HepG2 (cell line): ENCODE measurements at regions not wholly inside any gene's neighbourhood (a gene's known extent, or its start where the extent isn't known, plus 50 kb on each side); places are given as distances from the start of the nearest gene placed in this dataset.

Experiments
- ATAC-seq: fragments of 200-7000 bp; cut with Tn5 transposase; 3 replicates; pipeline ENCODE4 v1.9.1; 2020; ENCODE audit warnings: mild to moderate bottlenecking, moderate library complexity
- BruUV-seq: library from RNA; stranded (reverse); fragments of 400-500 nt; replicated peaks from 2 replicates; lab custom pipeline; 2021; lab: Mats Ljungman, UMichigan
- CTCF ChIA-PET: fragments of 300-600 bp; formaldehyde crosslinking; extraction: SDS; loops from one replicate; lab custom pipeline; 2021; ENCODE audit warnings: low total read pairs, inconsistent platforms, low intra/inter-chr PET ratio; lab: Yijun Ruan, JAX
- POLR2A ChIA-PET: fragments of 350-600 bp; sonication (Branson Sonifier 250); formaldehyde crosslinking; loops from one replicate; lab custom pipeline; 2020; ENCODE audit warnings: antibody characterized with exemption, inconsistent platforms; lab: Yijun Ruan, JAX
- DNase-seq: peaks from one replicate; pipeline ENCODE4 v3.0.0-alpha.2; 2015; ENCODE audit warnings: low spot score
- FAIRE-seq: peaks from 3 replicates; lab custom pipeline; 2011; peaks lifted over from hg19 to GRCh38; lab: Jason Lieb, UNC
- H2AFZ ChIP-seq: one replicate; pipeline ENCODE4 v1.6.1; 2011; ENCODE audit warnings: low read length, inconsistent platforms
- H3K27ac ChIP-seq: fragments of 300-600 bp; 3 replicates; pipeline ENCODE4 v1.8.0; 2011; ENCODE audit warnings: mixed run types, mild to moderate bottlenecking, mixed read lengths, low read length, inconsistent platforms; ENCODE audit not compliant: insufficient read depth; ENCODE audit errors: extremely low read length
- H3K27me3 ChIP-seq, 2 experiments: fragments of 200-600 bp in 1 of 2; 2 replicates in 1 of 2; 3 replicates in 1 of 2; pipeline versions ENCODE4 v1.6.0 to v1.8.0; 2011; ENCODE audit warnings: low read length in 2 of 2, mild to moderate bottlenecking in 2 of 2, moderate library complexity in 2 of 2, inconsistent platforms in 1 of 2; ENCODE audit not compliant: insufficient read depth in 2 of 2, control insufficient read depth in 1 of 2
- H3K36me3 ChIP-seq, 2 experiments: fragments of 200-600 bp in 1 of 2; replicated peaks in 1 of 2; 2 replicates in 1 of 2; 3 replicates in 1 of 2; pipeline versions ENCODE4 v1.5.1 to v1.8.0; 2011; ENCODE audit warnings: low read length in 2 of 2, inconsistent platforms in 1 of 2; ENCODE audit not compliant: insufficient read depth in 2 of 2, control insufficient read depth in 1 of 2
- H3K4me1 ChIP-seq: 2 replicates; pipeline ENCODE4 v1.5.1; 2012; ENCODE audit warnings: low read length, inconsistent platforms; ENCODE audit not compliant: insufficient read depth
- H3K4me2 ChIP-seq: 2 replicates; pipeline ENCODE4 v1.6.0; 2011; ENCODE audit warnings: low read depth, low read length, inconsistent platforms
- H3K4me3 ChIP-seq, 3 experiments: fragments of 200-600 bp in 1 of 3; sonication (generic), shearing (Covaris generic) in 1 of 3; replicated peaks in 1 of 3; 2 replicates each; pipeline ENCODE4 v1.5.1; 2011 to 2016; ENCODE audit warnings: low read length in 3 of 3, inconsistent platforms in 2 of 3, low read depth in 2 of 3, mild to moderate bottlenecking in 2 of 3, control low read depth in 1 of 3, mixed read lengths in 1 of 3; ENCODE audit not compliant: insufficient read depth in 1 of 3
- H3K79me2 ChIP-seq: one replicate; pipeline ENCODE4 v1.6.1; 2011; ENCODE audit warnings: low read length, inconsistent platforms; ENCODE audit not compliant: insufficient read depth
- H3K9ac ChIP-seq: 2 replicates; pipeline ENCODE4 v1.6.0; 2011; ENCODE audit warnings: mild to moderate bottlenecking, low read depth, low read length, inconsistent platforms; ENCODE audit not compliant: insufficient read depth
- H3K9me3 ChIP-seq: 2 replicates; pipeline ENCODE4 v1.5.1; 2012; ENCODE audit warnings: mild to moderate bottlenecking, low read length
- H4K20me1 ChIP-seq: 2 replicates; pipeline ENCODE4 v1.6.0; 2011; ENCODE audit warnings: inconsistent platforms, mild to moderate bottlenecking, low read length, moderate library complexity; ENCODE audit not compliant: insufficient read depth
- DZIP1 ChIP-seq: sonication (generic); formaldehyde crosslinking; IDR thresholded peaks from 2 replicates; pipeline ENCODE4 v1.5.0; 2020; ENCODE audit warnings: mild to moderate bottlenecking, missing genetic modification reagents
- GRHL1 ChIP-seq: sonication (generic); formaldehyde crosslinking; conservative IDR thresholded peaks from 2 replicates; pipeline ENCODE4 v1.8.0; 2022; ENCODE audit warnings: missing genetic modification reagents
- SP2 ChIP-seq: sonication (generic); formaldehyde crosslinking; IDR thresholded peaks from 2 replicates; pipeline ENCODE4 v1.5.1; 2020; ENCODE audit warnings: mild to moderate bottlenecking, missing genetic modification reagents
- TBP ChIP-seq: sonication (generic); formaldehyde crosslinking; IDR thresholded peaks from 2 replicates; pipeline ENCODE4 v1.5.0; 2020; ENCODE audit warnings: missing genetic modification reagents
- ZKSCAN8 ChIP-seq: IDR thresholded peaks from 2 replicates; pipeline ENCODE4 v1.6.1; 2016; ENCODE audit warnings: borderline replicate concordance, missing genetic modification reagents, missing compliant biosample characterization
- ZMYM4 ChIP-seq: sonication (generic); formaldehyde crosslinking; IDR thresholded peaks from 2 replicates; pipeline ENCODE4 v1.8.1; 2023; ENCODE audit warnings: mild to moderate bottlenecking, missing genetic modification reagents
- ZNF101 ChIP-seq: sonication (generic); formaldehyde crosslinking; IDR thresholded peaks from 2 replicates; pipeline ENCODE4 v1.4.0; 2020; ENCODE audit warnings: mild to moderate bottlenecking, low read depth, missing genetic modification reagents, borderline replicate concordance
- ZNF121 ChIP-seq: sonication (generic); formaldehyde crosslinking; IDR thresholded peaks from 2 replicates; pipeline ENCODE4 v1.5.0; 2020; ENCODE audit warnings: mild to moderate bottlenecking, missing genetic modification reagents
- ZNF333 ChIP-seq: sonication (generic); formaldehyde crosslinking; IDR thresholded peaks from 2 replicates; pipeline ENCODE4 v1.4.0; 2020; ENCODE audit warnings: mild to moderate bottlenecking, missing genetic modification reagents, borderline replicate concordance
- ZNF747 ChIP-seq: sonication (generic); formaldehyde crosslinking; IDR thresholded peaks from 2 replicates; pipeline ENCODE4 v1.8.1; 2023; ENCODE audit warnings: missing genetic modification reagents, mild to moderate bottlenecking, borderline replicate concordance
- WGBS: methylation state at CpG from one replicate; pipeline ENCODE4 v1.1.6; 2017; ENCODE audit warnings: low lambda C conversion rate; 5-methylcytosine and 5-hydroxymethylcytosine counted together
- in situ Hi-C: cut with HindIII; loops from 2 replicates; pipeline ENCODE4 v1.10.0; 2017; ENCODE audit warnings: low pct_unique_long_range_greater_than_20kb; ENCODE audit not compliant: extremely low pct_ligation_motif_present
- intact Hi-C: fragments of 100-400 bp; cut with micrococcal nuclease; formaldehyde crosslinking; loops from one replicate; pipeline ENCODE4 v1.10.0; 2022; ENCODE audit not compliant: unreplicated experiment

GRCh38 chr18:10120622-10121021 is 206.8 kb downstream of the VAPA start:
- peaks cover 4% of the 10 kb centered on the region; the same call in 1 of the 2 replicates for H3K9me3 ChIP-seq
- H3K27ac ChIP-seq = no peak overlapping the region
- ChIA-PET POLR2A (no interaction called here), CTCF (no interaction called here)
- no peak overlapping the region for H3K4me2 ChIP-seq
- no peaks in the 10 kb centered on the region for H3K4me1 ChIP-seq
- no peak for DNase-seq
- TF ChIP-seq ZNF747 (no peak), ZNF101 (CRISPR knock-in tag) (no peak), GRHL1 (CRISPR knock-in tag) (no peak), ZNF333 (CRISPR knock-in tag) (no peak), ZKSCAN8 (CRISPR knock-in tag) (no peak), SP2 (no peak), TBP (CRISPR knock-in tag) (no peak), DZIP1 (no peak), ZNF121 (CRISPR knock-in tag) (no peak), ZMYM4 (no peak)
- WGBS = 51% methylated on average over 3 of the region's 3 CpGs
- H3K36me3 ChIP-seq = no peaks in the 10 kb centered on the region
- intact Hi-C loops = no loop called here
- H3K27me3 ChIP-seq = no peaks in the 10 kb centered on the region
- no peak overlapping the region for H3K4me3 ChIP-seq
- in situ Hi-C loops = no loop called here
- no peak overlapping the region for H2AFZ ChIP-seq
- H3K79me2 ChIP-seq = no peaks in the 10 kb centered on the region
- FAIRE-seq = no peak
- ATAC-seq = no peak
- no peak overlapping the region for H3K9ac ChIP-seq
- H4K20me1 ChIP-seq = no peaks in the 10 kb centered on the region
- no TSS peak for BruUV-seq
